ENCODE measurements at regions not wholly inside any gene's neighbourhood (a gene's known extent, or its start where the extent isn't known, plus 50 kb on each side); places are given as distances from the start of the nearest gene placed in this dataset.

GRCh38 chr9:551986-552929 lies 289.2 kb upstream of the DMRT1 start:
- no peak for DNase-seq (ENCODE audit: low spot score)

DNA sequence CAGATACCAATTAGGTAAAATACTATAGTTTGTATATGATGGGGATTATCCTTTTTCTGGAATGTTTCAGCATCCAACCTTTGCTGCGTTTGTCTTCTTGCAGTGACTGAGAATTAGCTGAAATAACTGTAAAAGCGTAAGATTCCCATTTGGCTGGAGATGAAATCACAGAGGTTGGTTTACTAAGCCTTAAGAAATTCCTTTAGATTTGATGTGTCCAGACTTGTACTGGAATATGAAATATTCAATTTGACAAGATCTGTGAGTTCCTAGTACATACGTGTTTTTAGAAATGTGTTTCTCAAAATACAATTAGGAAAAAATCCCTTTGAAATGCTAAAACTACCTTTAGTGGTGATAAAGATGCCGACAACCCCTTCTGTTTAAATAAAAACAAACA lies 286.0 kb upstream of the DMRT1 start:
- DNase-seq (ENCODE audit: low spot score), result no peak

DNA sequence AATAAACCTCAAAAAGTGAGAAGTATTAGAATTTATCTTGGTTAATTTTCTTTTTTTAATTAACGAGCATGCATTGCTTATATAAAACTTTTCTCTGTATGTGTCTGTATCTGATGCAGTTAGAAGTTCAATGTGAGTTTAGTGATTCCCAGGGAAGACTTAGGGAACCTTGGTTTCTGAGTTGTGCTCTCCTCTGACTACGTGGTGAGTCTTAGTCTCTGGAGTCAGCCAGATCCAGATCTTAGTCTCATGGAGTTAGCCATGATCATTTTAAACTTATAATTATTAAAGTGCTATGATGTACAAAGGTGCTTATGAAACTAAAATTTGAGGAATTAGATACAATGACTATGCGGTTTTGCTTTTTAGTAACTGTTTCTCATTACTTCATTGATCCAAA lies 285.3 kb upstream of the DMRT1 start:
- no peak for DNase-seq (ENCODE audit: low spot score)

GRCh38 chr9:556675-557074 lies 284.8 kb upstream of the DMRT1 start:
- no peak for DNase-seq (ENCODE audit: low spot score)

- no peak for DNase-seq (ENCODE audit: low spot score)
These were observed 283.8 kb upstream of the DMRT1 start for GRCh38 chr9:557601-558201.

DNA sequence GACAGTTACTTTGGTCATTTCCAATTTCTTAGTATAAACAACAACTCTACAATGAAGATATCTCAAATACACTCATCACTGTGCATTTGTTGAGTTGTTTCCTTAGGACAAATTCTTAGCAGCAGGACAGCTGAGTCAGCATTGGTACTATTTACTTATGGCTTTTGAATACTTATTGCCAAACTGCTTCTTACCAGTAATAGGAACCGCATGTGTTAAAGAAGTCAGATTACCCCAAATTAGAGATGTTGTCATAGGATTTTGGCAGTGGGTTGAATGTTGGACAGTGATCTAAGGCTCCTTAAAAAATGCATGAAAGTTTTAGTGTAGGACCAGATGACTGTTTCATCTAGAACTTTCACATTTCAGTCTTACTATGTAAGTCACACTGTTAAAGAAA lies 280.1 kb upstream of the DMRT1 start:
- no peak for DNase-seq (ENCODE audit: low spot score)

DNA sequence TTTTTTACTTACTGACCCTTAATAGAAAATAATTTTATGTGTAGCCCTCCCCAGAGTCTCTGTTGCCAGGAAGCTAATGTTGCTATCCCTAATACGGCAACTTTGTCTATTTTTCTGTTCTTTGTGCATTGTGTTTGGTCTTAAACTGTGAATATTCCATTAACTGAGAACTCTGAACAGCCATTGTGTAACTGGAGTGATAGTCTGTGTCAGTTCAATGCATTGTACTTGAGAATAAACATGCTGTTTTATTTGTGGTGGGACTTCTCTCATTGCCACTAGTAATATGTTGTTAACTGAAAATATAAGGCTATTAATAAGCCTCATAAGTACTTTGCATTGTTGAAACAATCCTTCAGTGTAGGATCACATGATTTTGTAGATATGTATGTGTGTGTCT lies 278.3 kb upstream of the DMRT1 start:
- no peak for DNase-seq (ENCODE audit: low spot score)

- no peak for DNase-seq (ENCODE audit: low spot score)
These were observed 276.0 kb upstream of the DMRT1 start for GRCh38 chr9:565528-565927.

DNA sequence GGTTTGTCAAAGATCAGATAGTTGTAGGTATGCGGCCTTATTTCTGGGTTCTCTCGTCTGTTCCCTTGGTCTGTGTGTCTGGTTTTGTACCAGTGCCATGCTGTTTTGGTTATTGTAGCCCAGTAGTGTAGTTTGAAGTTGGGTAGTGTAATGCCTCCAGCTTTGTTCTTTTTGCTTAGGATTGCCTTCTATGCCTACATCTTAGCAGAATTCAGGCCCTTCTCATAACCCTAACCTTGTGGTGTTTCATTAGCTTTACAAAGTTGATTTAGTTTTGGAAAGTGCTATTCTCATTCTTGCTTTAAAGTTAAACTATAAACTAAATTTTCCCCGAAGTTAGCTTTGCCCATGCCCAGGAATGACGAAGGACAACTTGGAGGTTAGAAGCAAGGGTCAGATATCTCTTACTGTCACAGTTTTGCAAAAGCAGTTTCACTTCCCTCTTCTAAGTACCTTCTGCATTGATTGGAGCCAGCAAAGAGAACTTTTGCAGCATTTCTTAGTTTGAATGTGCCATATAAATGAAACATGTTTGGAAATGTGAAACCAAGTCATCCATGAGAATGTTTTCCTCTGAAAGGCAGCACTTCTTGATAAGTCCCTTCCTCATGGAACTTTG lies 274.3 kb upstream of the DMRT1 start:
- DNase-seq (ENCODE audit: low spot score), result no peak

DNA sequence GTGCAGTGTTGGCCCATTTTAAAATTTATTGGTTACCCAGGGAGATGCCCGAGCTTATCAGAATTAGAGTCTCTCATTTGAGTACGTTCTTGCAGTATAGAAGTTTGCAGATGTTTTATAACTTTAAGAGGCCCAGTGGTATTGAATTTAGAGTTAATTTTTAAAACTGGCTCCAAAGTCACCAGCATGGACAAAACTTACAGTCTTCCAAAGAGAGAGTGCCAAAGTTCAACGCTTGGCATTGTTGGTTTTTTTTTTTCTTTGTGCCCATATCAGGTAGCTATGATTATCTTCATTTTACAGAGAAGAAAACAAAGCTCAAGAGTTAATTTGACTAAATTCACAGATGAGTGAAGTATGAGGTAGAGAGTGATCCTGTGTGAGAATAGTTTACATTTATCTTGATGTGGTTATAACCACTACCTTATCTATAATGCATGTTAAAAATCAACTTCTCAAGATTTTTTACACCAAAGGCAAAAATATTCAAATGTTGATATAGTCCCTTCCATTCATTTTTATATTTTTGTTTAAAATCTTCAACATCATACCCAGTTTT lies 273.7 kb upstream of the DMRT1 start:
- no peak for DNase-seq (ENCODE audit: low spot score)

DNA sequence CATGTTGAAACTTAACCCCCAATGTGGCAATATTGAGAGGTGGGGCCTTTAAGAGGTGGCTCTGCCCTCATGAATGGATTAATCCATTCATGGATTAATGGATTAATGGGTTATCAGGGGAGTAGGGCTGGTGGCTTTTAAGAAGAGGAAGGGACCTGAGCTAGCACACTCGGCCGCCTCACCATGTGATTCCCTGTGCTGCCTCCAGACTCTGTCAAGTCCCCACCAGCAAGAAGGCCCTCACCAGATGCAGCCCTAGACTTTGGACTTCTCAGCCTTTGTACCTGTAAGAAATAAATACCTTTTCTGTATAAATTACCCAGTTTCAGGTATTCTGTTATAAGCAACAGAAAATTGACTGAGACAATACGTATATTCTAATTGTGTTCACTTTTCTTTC lies 272.2 kb upstream of the DMRT1 start:
- no peak for DNase-seq (ENCODE audit: low spot score)

DNA sequence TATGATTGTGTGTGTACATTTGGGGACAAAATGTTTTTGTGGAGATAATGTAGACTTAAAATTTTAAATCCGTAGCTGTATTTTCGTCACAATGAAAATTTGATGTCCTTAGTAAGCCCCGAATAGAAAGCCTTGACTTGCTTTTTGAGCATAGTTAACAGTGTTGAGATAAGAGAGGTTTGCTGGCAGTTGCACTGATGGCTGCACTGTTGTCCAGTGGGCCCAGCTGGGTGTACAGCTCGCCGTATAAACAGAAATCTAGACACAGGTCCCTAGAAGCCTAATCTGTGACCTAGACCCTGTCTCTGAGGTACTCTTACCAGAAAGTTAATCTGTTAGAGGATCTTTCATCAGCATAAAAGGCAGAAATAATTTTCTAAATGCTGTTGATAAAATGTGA lies 271.3 kb upstream of the DMRT1 start:
- DNase-seq (ENCODE audit: low spot score), result no peak

DNA sequence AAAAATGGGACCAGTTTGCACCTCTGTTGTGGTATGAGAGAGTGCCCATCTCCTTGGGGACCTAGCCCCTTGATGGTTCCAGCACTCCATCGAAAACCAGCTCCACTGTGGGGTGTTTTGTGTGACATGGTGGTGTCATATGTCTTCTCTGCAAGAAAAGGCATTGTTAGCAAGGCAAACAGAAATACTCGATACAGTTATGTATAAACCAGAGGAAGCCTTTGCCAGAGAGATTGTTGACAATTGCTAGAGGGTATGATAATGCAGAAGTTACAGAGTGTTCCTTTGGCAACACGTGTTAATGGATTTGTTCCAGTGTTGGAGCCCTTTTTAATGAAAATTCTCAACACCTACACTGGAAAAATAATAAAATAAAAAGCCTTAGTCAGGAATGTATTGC lies 270.4 kb upstream of the DMRT1 start:
- no peak for DNase-seq (ENCODE audit: low spot score)

DNA sequence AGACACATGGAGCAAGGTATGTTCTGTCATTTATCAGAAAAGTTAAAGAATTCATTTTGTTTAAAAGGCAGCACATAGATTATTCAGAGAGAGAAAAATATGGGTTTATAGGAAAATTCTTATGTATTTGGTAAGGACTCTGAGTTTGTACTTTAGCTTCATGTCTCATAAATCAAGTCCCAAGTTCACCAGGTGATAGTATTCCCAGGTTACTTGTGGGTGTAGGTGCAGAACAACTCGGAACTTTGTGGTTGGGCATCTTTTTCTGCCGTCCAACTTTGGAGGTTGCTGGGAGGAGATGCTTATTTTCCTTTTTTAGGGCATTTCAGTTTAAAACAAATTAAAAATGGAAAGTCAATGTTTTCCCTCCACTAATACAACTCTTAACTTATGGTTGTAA lies 269.8 kb upstream of the DMRT1 start:
- no peak for DNase-seq (ENCODE audit: low spot score)

GRCh38 chr9:573691-574410 lies 267.6 kb upstream of the DMRT1 start:
- no peak for DNase-seq (ENCODE audit: low spot score)

- DNase-seq (ENCODE audit: low spot score), result no peak
These were observed 266.4 kb upstream of the DMRT1 start for GRCh38 chr9:575139-575538.

DNA sequence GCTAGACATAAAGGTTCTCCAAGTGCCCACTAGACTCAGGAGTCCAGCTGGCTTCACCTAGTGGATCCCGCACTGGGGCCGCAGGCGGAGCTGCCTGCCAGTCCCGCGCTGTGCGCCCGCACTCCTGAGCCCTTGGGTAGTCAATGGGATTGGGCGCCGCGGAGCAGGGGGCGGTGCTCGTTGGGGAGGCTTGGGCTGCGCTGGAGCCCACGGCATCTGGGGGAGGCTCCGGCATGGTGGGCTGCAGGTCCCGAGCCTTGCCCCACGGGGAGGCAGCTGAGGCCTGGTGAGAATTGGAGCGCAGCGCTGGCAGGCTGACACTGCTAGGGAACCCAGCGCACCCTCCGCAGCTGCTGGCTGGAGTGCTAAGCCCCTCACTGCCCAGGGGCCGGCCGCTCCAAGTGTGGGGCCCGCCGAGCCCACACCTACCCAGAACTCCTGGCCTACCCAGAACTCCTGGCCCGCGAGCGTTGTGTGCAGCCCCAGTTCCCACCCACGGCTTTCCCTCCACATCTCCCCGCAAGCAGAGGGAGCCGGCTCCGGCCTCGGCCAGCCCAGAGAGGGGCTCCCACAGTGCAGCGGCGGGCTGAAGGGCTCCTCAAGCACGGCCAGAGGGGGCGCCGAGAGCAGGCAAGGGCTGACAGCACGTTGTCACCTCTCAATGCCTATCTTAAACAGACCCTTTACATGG lies 260.7 kb upstream of the DMRT1 start:
- DNase-seq (ENCODE audit: low spot score), result no peak

GRCh38 chr9:581673-582497 lies 259.6 kb upstream of the DMRT1 start:
- DNase-seq (ENCODE audit: low spot score), result peak; percentile 19

DNA sequence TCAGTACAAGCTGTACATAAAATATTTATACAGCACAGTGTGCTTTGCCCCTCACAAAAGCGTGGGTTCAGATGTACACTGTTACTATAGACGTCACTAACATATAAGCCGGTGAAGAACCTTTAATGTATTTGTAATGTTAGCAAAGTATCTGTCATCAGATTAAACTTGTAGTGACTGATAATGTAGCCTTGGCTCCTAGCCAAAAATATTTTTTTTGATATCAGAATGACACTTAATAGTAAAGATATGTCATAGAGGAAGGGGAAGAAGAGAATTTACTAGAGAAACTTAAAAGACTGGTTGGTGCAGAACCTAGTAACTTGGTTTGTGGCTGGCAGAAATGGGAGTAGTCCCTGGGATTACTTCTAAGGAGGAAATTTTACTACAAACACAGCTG lies 258.7 kb upstream of the DMRT1 start:
- no peak for DNase-seq (ENCODE audit: low spot score)

GRCh38 chr9:587527-587926 lies 254.0 kb upstream of the DMRT1 start:
- no peak for DNase-seq (ENCODE audit: low spot score)

DNA sequence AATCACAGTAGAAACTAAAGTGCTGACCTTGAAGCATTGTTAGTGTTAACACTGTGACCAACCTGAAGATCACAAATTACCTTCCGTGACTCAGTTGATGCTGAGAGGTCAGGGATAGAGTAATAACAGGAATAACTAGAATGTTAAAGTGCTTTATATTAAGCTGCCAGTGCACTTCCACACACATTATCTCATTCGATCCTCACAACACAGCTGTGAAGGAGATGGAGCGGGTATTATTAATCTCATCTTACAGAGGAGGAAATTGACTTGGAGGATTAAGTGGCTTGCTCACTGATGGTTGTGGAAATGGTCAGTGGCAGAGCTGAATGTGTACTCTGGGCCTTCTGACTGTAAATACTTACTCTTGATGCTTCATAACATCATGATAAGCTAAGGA lies 252.5 kb upstream of the DMRT1 start:
- DNase-seq (ENCODE audit: low spot score), result no peak
